ENCODE measurements at regions not wholly inside any gene's neighbourhood (a gene's known extent, or its start where the extent isn't known, plus 50 kb on each side); places are given as distances from the start of the nearest gene placed in this dataset.

DNA sequence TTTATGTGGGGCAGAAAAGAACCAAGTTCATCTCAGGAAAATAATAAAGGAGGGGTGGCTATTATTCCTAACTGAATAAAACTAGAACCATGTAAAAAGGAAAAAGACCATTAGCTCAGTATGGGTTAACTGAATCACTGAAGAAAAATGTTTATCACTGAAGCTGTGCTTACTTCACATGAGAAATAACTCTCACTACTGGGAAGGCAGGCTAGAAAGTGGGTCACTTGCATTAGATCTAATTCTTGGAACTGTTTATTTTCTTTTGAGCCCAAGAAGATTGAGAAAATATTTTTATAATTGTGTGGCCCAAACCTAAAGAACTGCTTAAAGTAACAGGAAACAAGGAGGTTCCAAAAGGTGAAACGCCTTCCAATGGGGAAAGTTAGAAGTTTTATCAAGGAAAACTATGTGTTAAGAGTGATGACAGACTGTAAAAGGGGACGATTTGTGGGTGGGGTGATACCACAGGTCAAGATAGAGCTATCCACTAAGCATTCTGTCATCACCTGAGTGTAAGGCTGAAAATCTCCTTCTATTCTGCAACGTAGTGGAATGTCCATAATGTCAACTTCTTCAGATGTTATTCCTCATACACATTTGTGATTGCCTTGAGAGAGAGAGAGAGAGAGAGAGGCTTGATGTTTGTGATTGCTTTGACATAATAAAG lies 1083.5 kb downstream of the PCDH7 start:
- ATAC-seq (no peak), DNase-seq (ENCODE audit: low read depth, low spot score) (no peak)
- ChIA-PET CTCF (no interaction called here), POLR2A (no interaction called here)
- intact Hi-C loops (cut with micrococcal nuclease; ENCODE audit: unreplicated experiment) (no loop called here), in situ Hi-C loops (cut with HindIII; ENCODE audit: low pct_unique_long_range_greater_than_20kb, low sequenced_read_pairs) (no loop called here)
- H3K27me3 ChIP-seq (ENCODE audit: control insufficient read depth, insufficient read depth, low read length) = no peaks in the 10 kb centered on the region
- H3K4me3 ChIP-seq (ENCODE audit: low read depth in 2 of 2, low read length in 2 of 2) = no peak overlapping the region
- BruUV-seq (replicated peaks) = no TSS peak
- H3K9me3 ChIP-seq (ENCODE audit: control insufficient read depth, insufficient read depth, low read depth, low read length) = no peaks in the 10 kb centered on the region
- TF ChIP-seq, protein P1, sequence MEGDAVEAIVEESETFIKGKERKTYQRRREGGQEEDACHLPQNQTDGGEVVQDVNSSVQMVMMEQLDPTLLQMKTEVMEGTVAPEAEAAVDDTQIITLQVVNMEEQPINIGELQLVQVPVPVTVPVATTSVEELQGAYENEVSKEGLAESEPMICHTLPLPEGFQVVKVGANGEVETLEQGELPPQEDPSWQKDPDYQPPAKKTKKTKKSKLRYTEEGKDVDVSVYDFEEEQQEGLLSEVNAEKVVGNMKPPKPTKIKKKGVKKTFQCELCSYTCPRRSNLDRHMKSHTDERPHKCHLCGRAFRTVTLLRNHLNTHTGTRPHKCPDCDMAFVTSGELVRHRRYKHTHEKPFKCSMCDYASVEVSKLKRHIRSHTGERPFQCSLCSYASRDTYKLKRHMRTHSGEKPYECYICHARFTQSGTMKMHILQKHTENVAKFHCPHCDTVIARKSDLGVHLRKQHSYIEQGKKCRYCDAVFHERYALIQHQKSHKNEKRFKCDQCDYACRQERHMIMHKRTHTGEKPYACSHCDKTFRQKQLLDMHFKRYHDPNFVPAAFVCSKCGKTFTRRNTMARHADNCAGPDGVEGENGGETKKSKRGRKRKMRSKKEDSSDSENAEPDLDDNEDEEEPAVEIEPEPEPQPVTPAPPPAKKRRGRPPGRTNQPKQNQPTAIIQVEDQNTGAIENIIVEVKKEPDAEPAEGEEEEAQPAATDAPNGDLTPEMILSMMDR (IDR thresholded peaks at IDR 0.05) = no peak
- TF ChIP-seq TCF7L2 (IDR thresholded peaks at IDR 0.05; ENCODE audit: low read depth, low read length) (no peak), SIN3A (IDR thresholded peaks at IDR 0.05; ENCODE audit: borderline replicate concordance, insufficient read depth, low read depth, low read length) (no peak), REST (IDR thresholded peaks at IDR 0.05; ENCODE audit: insufficient read depth in 1 of 2, low read depth in 2 of 2, low read length in 1 of 2) (no peak), POLR2AphosphoS5 (IDR thresholded peaks at IDR 0.05; ENCODE audit: low read depth, low read length) (no peak)
- no peaks in the 10 kb centered on the region for H3K4me1 ChIP-seq (ENCODE audit: control insufficient read depth, insufficient read depth, low read length)
- no peaks in the 10 kb centered on the region for H3K36me3 ChIP-seq (ENCODE audit: control insufficient read depth, insufficient read depth, low read length)
- H3K27ac ChIP-seq (ENCODE audit: low read length) = no peak overlapping the region

DNA sequence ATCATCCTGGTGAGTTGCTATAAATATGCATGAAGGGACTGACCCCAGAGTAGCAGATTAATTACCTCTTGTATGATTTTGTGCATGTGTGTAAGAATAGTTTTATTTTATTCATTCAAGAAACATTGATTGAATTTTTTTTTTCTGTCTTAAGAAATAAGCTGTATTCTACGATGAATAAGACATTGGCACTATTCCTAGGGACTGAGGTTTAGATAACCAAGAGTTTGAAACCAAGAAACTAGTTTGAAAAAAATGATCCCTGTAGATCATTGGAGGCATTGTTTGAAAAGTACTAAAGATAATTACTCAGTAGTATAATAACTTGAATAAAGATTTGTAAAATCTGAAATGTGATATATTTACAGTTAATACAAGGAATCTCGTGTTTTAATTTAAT lies 1086.9 kb downstream of the PCDH7 start:
- ATAC-seq (no peak), DNase-seq (ENCODE audit: low read depth, low spot score) (no peak)
- Histone ChIP-seq H3K9me3 (ENCODE audit: control insufficient read depth, insufficient read depth, low read depth, low read length) (no peaks in the 10 kb centered on the region), H3K27me3 (ENCODE audit: control insufficient read depth, insufficient read depth, low read length) (no peaks in the 10 kb centered on the region), H3K4me1 (ENCODE audit: control insufficient read depth, insufficient read depth, low read length) (no peaks in the 10 kb centered on the region), H3K27ac (ENCODE audit: low read length) (no peak overlapping the region), H3K4me3 (ENCODE audit: low read depth in 2 of 2, low read length in 2 of 2) (no peak overlapping the region), H3K36me3 (ENCODE audit: control insufficient read depth, insufficient read depth, low read length) (no peaks in the 10 kb centered on the region)
- ChIA-PET POLR2A (interaction anchor here (0.6 kb wide), 1 partner anchor 1088 kb away, joined by 7 read pairs; no protein-coding TSS in a partner anchor), CTCF (no interaction called here)
- in situ Hi-C loops (cut with HindIII; ENCODE audit: low pct_unique_long_range_greater_than_20kb, low sequenced_read_pairs) = no loop called here
- TF ChIP-seq POLR2AphosphoS5 (IDR thresholded peaks at IDR 0.05; ENCODE audit: low read depth, low read length) = no peak
- no peak for TF ChIP-seq SIN3A (IDR thresholded peaks at IDR 0.05; ENCODE audit: borderline replicate concordance, insufficient read depth, low read depth, low read length)
- no peak for TF ChIP-seq REST (IDR thresholded peaks at IDR 0.05; ENCODE audit: insufficient read depth in 1 of 2, low read depth in 2 of 2, low read length in 1 of 2)
- TF ChIP-seq TCF7L2 (IDR thresholded peaks at IDR 0.05; ENCODE audit: low read depth, low read length) = no peak
- TF ChIP-seq, protein P1 (IDR thresholded peaks at IDR 0.05) = no peak
- intact Hi-C loops (cut with micrococcal nuclease; ENCODE audit: unreplicated experiment) = no loop called here
- BruUV-seq (replicated peaks) = no TSS peak

All from Panc1 (cell line).